HCT116 (cell line): ENCODE measurements at regions not wholly inside any gene's neighbourhood (a gene's known extent, or its start where the extent isn't known, plus 50 kb on each side); places are given as distances from the start of the nearest gene placed in this dataset.

ENCODE experiments used
- ATAC-seq: fragments of 200-7000 bp; cut with Tn5 transposase; 2 replicates; pipeline ENCODE4 v1.9.1; 2020; ENCODE audit warnings: mild to moderate bottlenecking, moderate library complexity
- BruUV-seq: library from RNA; stranded (reverse); fragments of 400-500 nt; replicated peaks from 2 replicates; lab custom pipeline; 2021; lab: Mats Ljungman, UMichigan
- CTCF ChIA-PET: fragments of 300-600 bp; sonication (Branson Sonifier 250); formaldehyde crosslinking; loops from one replicate; lab custom pipeline; 2021; ENCODE audit warnings: antibody characterized with exemption; lab: Charles Lee
- POLR2A ChIA-PET: fragments of 300-600, 350-600 bp; sonication (Branson Sonifier 250); formaldehyde crosslinking; loops from one replicate; lab custom pipeline; 2021; ENCODE audit warnings: antibody characterized with exemption; lab: Charles Lee
- RAD21 ChIA-PET, 2 experiments: fragments of 300-600 bp; sonication (Branson Sonifier 250); formaldehyde crosslinking; loops; one replicate each; lab custom pipeline; 2023; ENCODE audit warnings: low total read pairs in 2 of 2; ENCODE audit not compliant: uncharacterized antibody in 2 of 2, unreplicated experiment in 2 of 2, low non-redundant PET in 1 of 2; lab: Charles Lee
- DNase-seq: peaks from one replicate; pipeline ENCODE4 v3.0.0-alpha.2; 2010; ENCODE audit warnings: low read depth, low spot score
- H2AFZ ChIP-seq: fragments of 200-600 bp; shearing (Covaris generic), sonication (generic); 2 replicates; pipeline ENCODE4 v1.6.1; 2017; ENCODE audit warnings: low read depth, mixed run types, mixed read lengths, antibody characterized with exemption, low read length; ENCODE audit not compliant: poor library complexity, severe bottlenecking
- H3K27ac ChIP-seq: 2 replicates; pipeline ENCODE4 v1.5.1; 2012; ENCODE audit warnings: low read depth, low read length
- H3K27me3 ChIP-seq: fragments of 200-600 bp; sonication (generic); 2 replicates; pipeline ENCODE4 v1.6.1; 2016; ENCODE audit warnings: mixed run types, low read length, mixed read lengths; ENCODE audit not compliant: insufficient read depth
- H3K36me3 ChIP-seq, 2 experiments: fragments of 200-500 bp in 1 of 2; fragments of 200-600 bp in 1 of 2; sonication (Bioruptor generic) in 1 of 2; sonication (generic) in 1 of 2; 2 replicates each; pipeline versions ENCODE4 v1.5.1 to v1.6.1; 2014 to 2016; ENCODE audit warnings: low read length in 2 of 2, inconsistent platforms in 1 of 2, mixed read lengths in 1 of 2, mixed run types in 1 of 2; ENCODE audit not compliant: insufficient read depth in 2 of 2, control insufficient read depth in 1 of 2
- H3K4me1 ChIP-seq, 2 experiments: fragments of 200-600 bp in 1 of 2; sonication (generic) in 1 of 2; 2 replicates each; pipeline versions ENCODE4 v1.5.1 to v1.6.1; 2012 to 2017; ENCODE audit warnings: low read length in 2 of 2, inconsistent platforms in 1 of 2, mild to moderate bottlenecking in 1 of 2, mixed read lengths in 1 of 2, mixed run types in 1 of 2, moderate library complexity in 1 of 2; ENCODE audit not compliant: insufficient read depth in 2 of 2, control insufficient read depth in 1 of 2
- H3K4me2 ChIP-seq: fragments of 200-600 bp; sonication (generic); 2 replicates; pipeline ENCODE4 v1.6.1; 2017; ENCODE audit warnings: mixed run types, low read length, mixed read lengths
- H3K4me3 ChIP-seq, 2 experiments: fragments of 200-600 bp in 1 of 2; sonication (generic) in 1 of 2; replicated peaks in 1 of 2; 2 replicates each; pipeline ENCODE4 v1.5.1; 2011 to 2016; ENCODE audit warnings: low read length in 2 of 2, control low read depth in 1 of 2, low read depth in 1 of 2, mild to moderate bottlenecking in 1 of 2, mixed read lengths in 1 of 2, mixed run types in 1 of 2
- H3K79me2 ChIP-seq: fragments of 200-600 bp; sonication (generic); 2 replicates; pipeline ENCODE4 v1.6.1; 2017; ENCODE audit warnings: mild to moderate bottlenecking, mixed run types, low read length, moderate library complexity, mixed read lengths; ENCODE audit not compliant: insufficient read depth
- H3K9ac ChIP-seq: fragments of 200-600 bp; sonication (generic); 2 replicates; pipeline ENCODE4 v1.6.1; 2016; ENCODE audit warnings: low read length, mixed read lengths
- H3K9me2 ChIP-seq: fragments of 200-600 bp; sonication (generic), shearing (Covaris generic); 2 replicates; pipeline ENCODE4 v1.6.1; 2017; ENCODE audit warnings: mixed run types, mild to moderate bottlenecking, moderate library complexity; ENCODE audit not compliant: insufficient read depth
- H3K9me3 ChIP-seq, 2 experiments: fragments of 200-500 bp in 1 of 2; fragments of 200-600 bp in 1 of 2; sonication (Bioruptor generic) in 1 of 2; sonication (generic) in 1 of 2; 2 replicates each; pipeline ENCODE4 v1.6.1; 2014 to 2017; ENCODE audit warnings: low read length in 2 of 2, mixed read lengths in 2 of 2, inconsistent platforms in 1 of 2, low read depth in 1 of 2, mild to moderate bottlenecking in 1 of 2, mixed run types in 1 of 2, moderate library complexity in 1 of 2; ENCODE audit not compliant: control insufficient read depth in 1 of 2, insufficient read depth in 1 of 2
- H4K20me1 ChIP-seq: fragments of 200-600 bp; sonication (generic), shearing (Covaris generic); 2 replicates; pipeline ENCODE4 v1.6.1; 2017; ENCODE audit warnings: mixed run types, mild to moderate bottlenecking, moderate library complexity; ENCODE audit not compliant: insufficient read depth
- CEBPB ChIP-seq: IDR thresholded peaks from 2 replicates; pipeline ENCODE4 v1.6.1; 2012; ENCODE audit warnings: low read depth
- EGR1 ChIP-seq: IDR thresholded peaks from 2 replicates; pipeline ENCODE4 v1.6.1; 2012; ENCODE audit warnings: low read depth
- ELF1 ChIP-seq: IDR thresholded peaks from 2 replicates; pipeline ENCODE4 v1.6.1; 2012; ENCODE audit warnings: low read depth, borderline replicate concordance
- JUND ChIP-seq: IDR thresholded peaks from 2 replicates; pipeline ENCODE4 v1.6.1; 2012
- POLR2A ChIP-seq: IDR thresholded peaks from 2 replicates; pipeline ENCODE4 v1.7.0; 2011; ENCODE audit warnings: borderline replicate concordance; ENCODE audit not compliant: insufficient read depth, insufficient read length; ENCODE audit errors: extremely low read depth
- POLR2AphosphoS5 ChIP-seq: IDR thresholded peaks from 2 replicates; pipeline ENCODE4 v1.6.1; 2011; ENCODE audit warnings: mild to moderate bottlenecking, low read depth, low read length, moderate library complexity
- SIN3A ChIP-seq: IDR thresholded peaks from 2 replicates; pipeline ENCODE4 v1.6.1; 2012; ENCODE audit warnings: low read depth
- SP1 ChIP-seq: IDR thresholded peaks from 2 replicates; pipeline ENCODE4 v1.6.1; 2012; ENCODE audit warnings: low read depth
- TCF7L2 ChIP-seq: IDR thresholded peaks from 2 replicates; pipeline ENCODE4 v1.7.0; 2011; ENCODE audit warnings: borderline replicate concordance, inconsistent platforms; ENCODE audit not compliant: insufficient read depth, insufficient read length; ENCODE audit errors: extremely low read depth
- YY1 ChIP-seq: IDR thresholded peaks from 2 replicates; pipeline ENCODE4 v1.6.1; 2011; ENCODE audit warnings: low read length, low read depth, moderate library complexity, mild to moderate bottlenecking; ENCODE audit not compliant: insufficient replicate concordance; ENCODE audit errors: extremely low read depth
- intact Hi-C: fragments of 100-400 bp; cut with micrococcal nuclease; formaldehyde crosslinking; loops from 2 replicates; pipeline ENCODE4 v1.10.0; 2022
- TF ChIP-seq, protein P1 (sequence below): IDR thresholded peaks from 2 replicates; pipeline ENCODE4 v1.6.1; 2012
- TF ChIP-seq, protein P2 (sequence below), 3 experiments: fragments of 200-600 bp in 1 of 3; sonication (generic) in 1 of 3; IDR thresholded peaks in 2 of 3; conservative IDR thresholded peaks in 1 of 3; 2 replicates each; pipeline ENCODE4 v1.5.1; 2012 to 2017; ENCODE audit warnings: low read depth in 2 of 3, low read length in 2 of 3, antibody characterized with exemption in 1 of 3, borderline replicate concordance in 1 of 3, control low read depth in 1 of 3, mild to moderate bottlenecking in 1 of 3, mixed read lengths in 1 of 3, mixed run types in 1 of 3, moderate library complexity in 1 of 3; ENCODE audit not compliant: insufficient read depth in 1 of 3
- TF ChIP-seq, protein P3 (sequence below): IDR thresholded peaks from 2 replicates; pipeline ENCODE4 v1.6.1; 2012; ENCODE audit warnings: low read depth
- TF ChIP-seq, protein P4 (sequence below): IDR thresholded peaks from 2 replicates; pipeline ENCODE4 v1.6.1; 2012
- TF ChIP-seq, protein P5 (sequence below): IDR thresholded peaks from 2 replicates; pipeline ENCODE4 v1.6.1; 2011; ENCODE audit warnings: mild to moderate bottlenecking, low read length, moderate library complexity; ENCODE audit not compliant: insufficient replicate concordance; ENCODE audit errors: extremely low read depth

DNA sequence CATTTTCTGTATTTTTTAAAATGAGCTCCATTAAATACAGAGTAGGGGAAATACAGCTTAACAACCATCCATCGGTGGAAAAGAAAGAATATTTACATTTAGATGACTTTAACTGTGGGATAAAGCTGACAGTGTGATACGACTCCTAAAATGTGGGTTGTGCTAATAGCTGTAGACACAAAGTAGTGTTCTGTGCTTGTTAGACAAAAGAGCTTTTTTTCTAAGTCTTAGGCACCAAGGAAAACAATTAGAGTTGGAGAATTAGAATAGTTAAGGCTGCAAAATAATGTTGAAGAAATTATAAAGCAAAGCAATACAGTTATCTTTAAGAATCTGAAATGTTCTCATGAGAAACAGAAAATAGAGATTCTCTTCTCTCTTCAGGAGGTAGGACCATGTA is 307.7 kb upstream of the KIRREL3 start:
- intact Hi-C loops, result no loop called here
- H3K9ac ChIP-seq, result no peak overlapping the region
- no peak overlapping the region for H3K4me3 ChIP-seq
- no peaks in the 10 kb centered on the region for H3K36me3 ChIP-seq
- ChIA-PET CTCF (no interaction called here), RAD21 (no interaction called here), POLR2A (no interaction called here)
- TF ChIP-seq, protein P1, sequence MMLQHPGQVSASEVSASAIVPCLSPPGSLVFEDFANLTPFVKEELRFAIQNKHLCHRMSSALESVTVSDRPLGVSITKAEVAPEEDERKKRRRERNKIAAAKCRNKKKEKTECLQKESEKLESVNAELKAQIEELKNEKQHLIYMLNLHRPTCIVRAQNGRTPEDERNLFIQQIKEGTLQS, result no peak
- TF ChIP-seq SIN3A (no peak), ELF1 (no peak), POLR2A (no peak), YY1 (no peak), EGR1 (no peak), SP1 (no peak), CEBPB (no peak), JUND (no peak), POLR2AphosphoS5 (no peak), TCF7L2 (no peak)
- TF ChIP-seq, protein P2, sequence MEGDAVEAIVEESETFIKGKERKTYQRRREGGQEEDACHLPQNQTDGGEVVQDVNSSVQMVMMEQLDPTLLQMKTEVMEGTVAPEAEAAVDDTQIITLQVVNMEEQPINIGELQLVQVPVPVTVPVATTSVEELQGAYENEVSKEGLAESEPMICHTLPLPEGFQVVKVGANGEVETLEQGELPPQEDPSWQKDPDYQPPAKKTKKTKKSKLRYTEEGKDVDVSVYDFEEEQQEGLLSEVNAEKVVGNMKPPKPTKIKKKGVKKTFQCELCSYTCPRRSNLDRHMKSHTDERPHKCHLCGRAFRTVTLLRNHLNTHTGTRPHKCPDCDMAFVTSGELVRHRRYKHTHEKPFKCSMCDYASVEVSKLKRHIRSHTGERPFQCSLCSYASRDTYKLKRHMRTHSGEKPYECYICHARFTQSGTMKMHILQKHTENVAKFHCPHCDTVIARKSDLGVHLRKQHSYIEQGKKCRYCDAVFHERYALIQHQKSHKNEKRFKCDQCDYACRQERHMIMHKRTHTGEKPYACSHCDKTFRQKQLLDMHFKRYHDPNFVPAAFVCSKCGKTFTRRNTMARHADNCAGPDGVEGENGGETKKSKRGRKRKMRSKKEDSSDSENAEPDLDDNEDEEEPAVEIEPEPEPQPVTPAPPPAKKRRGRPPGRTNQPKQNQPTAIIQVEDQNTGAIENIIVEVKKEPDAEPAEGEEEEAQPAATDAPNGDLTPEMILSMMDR (IDR thresholded peaks at IDR 0.05 in 2 of 3, conservative IDR thresholded peaks at IDR 0.05 in 1 of 3; ENCODE audit: borderline replicate concordance in 1 of 3, insufficient read depth in 1 of 3, low read depth in 2 of 3, low read length in 2 of 3), result no peak
- TF ChIP-seq, protein P3, sequence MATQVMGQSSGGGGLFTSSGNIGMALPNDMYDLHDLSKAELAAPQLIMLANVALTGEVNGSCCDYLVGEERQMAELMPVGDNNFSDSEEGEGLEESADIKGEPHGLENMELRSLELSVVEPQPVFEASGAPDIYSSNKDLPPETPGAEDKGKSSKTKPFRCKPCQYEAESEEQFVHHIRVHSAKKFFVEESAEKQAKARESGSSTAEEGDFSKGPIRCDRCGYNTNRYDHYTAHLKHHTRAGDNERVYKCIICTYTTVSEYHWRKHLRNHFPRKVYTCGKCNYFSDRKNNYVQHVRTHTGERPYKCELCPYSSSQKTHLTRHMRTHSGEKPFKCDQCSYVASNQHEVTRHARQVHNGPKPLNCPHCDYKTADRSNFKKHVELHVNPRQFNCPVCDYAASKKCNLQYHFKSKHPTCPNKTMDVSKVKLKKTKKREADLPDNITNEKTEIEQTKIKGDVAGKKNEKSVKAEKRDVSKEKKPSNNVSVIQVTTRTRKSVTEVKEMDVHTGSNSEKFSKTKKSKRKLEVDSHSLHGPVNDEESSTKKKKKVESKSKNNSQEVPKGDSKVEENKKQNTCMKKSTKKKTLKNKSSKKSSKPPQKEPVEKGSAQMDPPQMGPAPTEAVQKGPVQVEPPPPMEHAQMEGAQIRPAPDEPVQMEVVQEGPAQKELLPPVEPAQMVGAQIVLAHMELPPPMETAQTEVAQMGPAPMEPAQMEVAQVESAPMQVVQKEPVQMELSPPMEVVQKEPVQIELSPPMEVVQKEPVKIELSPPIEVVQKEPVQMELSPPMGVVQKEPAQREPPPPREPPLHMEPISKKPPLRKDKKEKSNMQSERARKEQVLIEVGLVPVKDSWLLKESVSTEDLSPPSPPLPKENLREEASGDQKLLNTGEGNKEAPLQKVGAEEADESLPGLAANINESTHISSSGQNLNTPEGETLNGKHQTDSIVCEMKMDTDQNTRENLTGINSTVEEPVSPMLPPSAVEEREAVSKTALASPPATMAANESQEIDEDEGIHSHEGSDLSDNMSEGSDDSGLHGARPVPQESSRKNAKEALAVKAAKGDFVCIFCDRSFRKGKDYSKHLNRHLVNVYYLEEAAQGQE, result no peak
- TF ChIP-seq, protein P4, sequence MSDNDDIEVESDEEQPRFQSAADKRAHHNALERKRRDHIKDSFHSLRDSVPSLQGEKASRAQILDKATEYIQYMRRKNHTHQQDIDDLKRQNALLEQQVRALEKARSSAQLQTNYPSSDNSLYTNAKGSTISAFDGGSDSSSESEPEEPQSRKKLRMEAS, result no peak
- TF ChIP-seq, protein P5, sequence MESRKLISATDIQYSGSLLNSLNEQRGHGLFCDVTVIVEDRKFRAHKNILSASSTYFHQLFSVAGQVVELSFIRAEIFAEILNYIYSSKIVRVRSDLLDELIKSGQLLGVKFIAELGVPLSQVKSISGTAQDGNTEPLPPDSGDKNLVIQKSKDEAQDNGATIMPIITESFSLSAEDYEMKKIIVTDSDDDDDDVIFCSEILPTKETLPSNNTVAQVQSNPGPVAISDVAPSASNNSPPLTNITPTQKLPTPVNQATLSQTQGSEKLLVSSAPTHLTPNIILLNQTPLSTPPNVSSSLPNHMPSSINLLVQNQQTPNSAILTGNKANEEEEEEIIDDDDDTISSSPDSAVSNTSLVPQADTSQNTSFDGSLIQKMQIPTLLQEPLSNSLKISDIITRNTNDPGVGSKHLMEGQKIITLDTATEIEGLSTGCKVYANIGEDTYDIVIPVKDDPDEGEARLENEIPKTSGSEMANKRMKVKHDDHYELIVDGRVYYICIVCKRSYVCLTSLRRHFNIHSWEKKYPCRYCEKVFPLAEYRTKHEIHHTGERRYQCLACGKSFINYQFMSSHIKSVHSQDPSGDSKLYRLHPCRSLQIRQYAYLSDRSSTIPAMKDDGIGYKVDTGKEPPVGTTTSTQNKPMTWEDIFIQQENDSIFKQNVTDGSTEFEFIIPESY, result no peak
- no peak overlapping the region for H3K4me2 ChIP-seq
- no peaks in the 10 kb centered on the region for H3K27me3 ChIP-seq
- no peaks in the 10 kb centered on the region for H3K9me2 ChIP-seq
- DNase-seq (no peak), ATAC-seq (no peak)
- no peaks in the 10 kb centered on the region for H3K79me2 ChIP-seq
- H3K4me1 ChIP-seq, result no peaks in the 10 kb centered on the region
- H3K27ac ChIP-seq, result no peak overlapping the region
- no peaks in the 10 kb centered on the region for H4K20me1 ChIP-seq
- no peak overlapping the region for H2AFZ ChIP-seq
- peaks cover 4 to 6% of the 10 kb centered on the region in 2 experiments; a peak in 3 of 4 replicates for H3K9me3 ChIP-seq
- BruUV-seq, result no TSS peak
